Large intestine (tissue), 3 donors: ENCODE measurements at regions not wholly inside any gene's neighbourhood (a gene's known extent, or its start where the extent isn't known, plus 50 kb on each side); places are given as distances from the start of the nearest gene placed in this dataset.

Experiments
- DNase-seq, 2 donors: peaks; one replicate each; pipeline versions ENCODE4 v3.0.0 to v3.0.0-alpha.2; 2013
- H3K27ac ChIP-seq: one replicate; pipeline ENCODE4 v1.5.1; 2013; ENCODE audit warnings: low read length
- H3K27me3 ChIP-seq: 2 replicates; pipeline ENCODE4 v1.6.1; 2013; ENCODE audit warnings: low read length; ENCODE audit not compliant: control insufficient read depth, insufficient read depth
- H3K36me3 ChIP-seq: 2 replicates; pipeline ENCODE4 v1.6.1; 2013; ENCODE audit warnings: low read length; ENCODE audit not compliant: control insufficient read depth, insufficient read depth
- H3K4me1 ChIP-seq: one replicate; pipeline ENCODE4 v1.6.1; 2013; ENCODE audit warnings: low read length; ENCODE audit not compliant: control insufficient read depth, insufficient read depth
- H3K4me3 ChIP-seq: one replicate; pipeline ENCODE4 v1.5.1; 2013; ENCODE audit warnings: low read length
- H3K9me3 ChIP-seq: one replicate; pipeline ENCODE4 v1.6.1; 2013; ENCODE audit warnings: mild to moderate bottlenecking, low read depth, low read length, moderate library complexity; ENCODE audit not compliant: control insufficient read depth
- WGBS: methylation state at CpG from one replicate; pipeline ENCODE4 v1.1.5; 2013; ENCODE audit warnings: low lambda C conversion rate; ENCODE audit not compliant: insufficient coverage; 5-methylcytosine and 5-hydroxymethylcytosine counted together

DNA sequence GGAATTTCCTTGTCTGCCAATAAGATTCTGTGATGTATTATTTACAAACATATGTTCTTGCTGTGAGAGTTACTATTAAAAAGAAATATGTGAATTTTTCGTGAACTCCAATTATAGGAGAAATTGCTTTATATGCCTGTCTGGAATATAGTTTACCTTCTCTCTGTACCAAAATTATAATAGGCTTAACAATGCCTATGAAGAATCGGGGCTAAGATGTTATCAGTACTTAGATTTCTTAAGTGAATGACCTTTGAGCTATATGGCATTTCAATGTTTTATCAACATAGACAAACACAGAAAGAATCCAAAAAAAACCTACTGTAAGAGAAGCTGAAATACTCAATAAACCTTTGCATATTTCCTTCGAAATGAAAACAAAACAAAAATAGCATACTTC, 323.1 kb upstream of the ADAMTS5 start:
- H3K9me3 ChIP-seq = no peaks in the 10 kb centered on the region
- DNase-seq = no peak
- H3K36me3 ChIP-seq = no peaks in the 10 kb centered on the region
- no peak overlapping the region for H3K4me3 ChIP-seq
- H3K27me3 ChIP-seq = no peaks in the 10 kb centered on the region
- 49% methylated on average over 3 of the region's 3 CpGs for WGBS
- H3K27ac ChIP-seq = no peak overlapping the region
- H3K4me1 ChIP-seq = no peaks in the 10 kb centered on the region

DNA sequence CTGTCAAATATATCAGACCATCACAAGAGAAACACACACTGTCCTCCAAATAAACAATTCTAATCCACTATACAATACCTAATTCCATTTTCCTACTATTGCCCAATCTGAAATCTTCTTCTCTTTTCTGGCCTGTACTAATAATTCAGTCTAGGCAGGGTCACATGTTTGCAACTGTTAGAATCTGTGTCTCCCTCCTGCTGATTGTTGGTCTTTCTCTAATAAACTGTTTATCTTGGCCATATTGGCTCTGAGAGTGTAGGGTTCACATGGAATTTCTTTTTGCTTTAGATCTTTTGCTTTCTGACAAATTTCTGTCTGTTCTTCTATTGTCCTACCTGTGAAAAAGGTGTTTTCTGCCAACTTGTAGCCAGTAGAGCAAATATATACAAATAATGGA, 319.9 kb upstream of the ADAMTS5 start:
- H3K27ac ChIP-seq = no peak overlapping the region
- H3K27me3 ChIP-seq = no peaks in the 10 kb centered on the region
- H3K4me1 ChIP-seq = no peaks in the 10 kb centered on the region
- no peak for DNase-seq
- no peaks in the 10 kb centered on the region for H3K9me3 ChIP-seq
- no peaks in the 10 kb centered on the region for H3K36me3 ChIP-seq
- no peak overlapping the region for H3K4me3 ChIP-seq

DNA sequence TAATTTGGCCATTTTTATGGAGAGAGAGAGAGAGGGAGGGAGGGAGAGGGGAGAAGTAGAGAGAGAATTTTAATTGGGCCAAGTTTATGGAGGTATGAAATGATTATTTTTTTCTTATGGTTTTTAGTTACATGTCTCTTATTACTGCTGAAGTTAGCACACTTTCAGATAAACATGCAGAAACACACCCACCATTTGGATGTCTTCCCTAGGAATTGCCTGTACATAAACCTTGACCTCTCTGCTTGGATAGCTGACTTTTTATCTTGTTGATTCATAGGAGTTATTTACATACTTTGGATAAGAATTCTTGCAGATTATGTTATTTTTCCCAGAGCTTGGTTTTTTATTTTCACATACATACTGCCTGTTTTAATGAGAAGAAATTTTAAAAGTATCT, 310.2 kb upstream of the ADAMTS5 start:
- Histone ChIP-seq H3K36me3 (no peaks in the 10 kb centered on the region), H3K27me3 (no peaks in the 10 kb centered on the region), H3K4me1 (no peaks in the 10 kb centered on the region), H3K27ac (no peak overlapping the region), H3K4me3 (no peak overlapping the region), H3K9me3 (peaks cover 3% of the 10 kb centered on the region)
- peak in 1 of 2 donors; percentile 8 for DNase-seq

- no peak for DNase-seq
- H3K36me3 ChIP-seq = no peaks in the 10 kb centered on the region
- no peaks in the 10 kb centered on the region for H3K4me1 ChIP-seq
- WGBS = no CpG with 5 or more reads among the region's 1 CpG
- H3K27me3 ChIP-seq = no peaks in the 10 kb centered on the region
- no peak overlapping the region for H3K27ac ChIP-seq
- H3K9me3 ChIP-seq = peaks cover 3% of the 10 kb centered on the region
- no peak overlapping the region for H3K4me3 ChIP-seq
These were observed 308.5 kb upstream of the ADAMTS5 start for GRCh38 chr21:27275294-27275927.

- Histone ChIP-seq H3K27ac (no peak overlapping the region), H3K27me3 (no peaks in the 10 kb centered on the region), H3K4me1 (no peaks in the 10 kb centered on the region), H3K4me3 (no peak overlapping the region), H3K9me3 (no peaks in the 10 kb centered on the region), H3K36me3 (no peaks in the 10 kb centered on the region)
- DNase-seq = no peak
These were observed 302.8 kb upstream of the ADAMTS5 start for GRCh38 chr21:27269644-27270043.

- Histone ChIP-seq H3K27ac (no peak overlapping the region), H3K9me3 (no peaks in the 10 kb centered on the region), H3K36me3 (no peaks in the 10 kb centered on the region), H3K4me3 (no peak overlapping the region), H3K27me3 (no peaks in the 10 kb centered on the region), H3K4me1 (no peaks in the 10 kb centered on the region)
- no CpG with 5 or more reads among the region's 2 CpGs for WGBS
- no peak for DNase-seq
These were observed 301.4 kb upstream of the ADAMTS5 start for GRCh38 chr21:27268290-27268689.

GRCh38 chr21:27265949-27266348, 299.1 kb upstream of the ADAMTS5 start:
- 86% methylated on average over 1 of the region's 2 CpGs for WGBS
- DNase-seq = no peak
- H3K4me1 ChIP-seq = no peaks in the 10 kb centered on the region

GRCh38 chr21:27265492-27265891, 298.6 kb upstream of the ADAMTS5 start:
- no peaks in the 10 kb centered on the region for H3K9me3 ChIP-seq
- H3K4me1 ChIP-seq = no peaks in the 10 kb centered on the region
- no peak for DNase-seq
- no peak overlapping the region for H3K4me3 ChIP-seq
- no peak overlapping the region for H3K27ac ChIP-seq
- H3K36me3 ChIP-seq = no peaks in the 10 kb centered on the region
- no peaks in the 10 kb centered on the region for H3K27me3 ChIP-seq
- 91% methylated on average over 1 of the region's 1 CpG for WGBS

More at GRCh38 chr21:27265949-27266348, 299.1 kb upstream of the ADAMTS5 start:
- H3K27ac ChIP-seq = no peak overlapping the region
- no peaks in the 10 kb centered on the region for H3K9me3 ChIP-seq
- H3K27me3 ChIP-seq = no peaks in the 10 kb centered on the region
- H3K36me3 ChIP-seq = no peaks in the 10 kb centered on the region
- no peak overlapping the region for H3K4me3 ChIP-seq

DNA sequence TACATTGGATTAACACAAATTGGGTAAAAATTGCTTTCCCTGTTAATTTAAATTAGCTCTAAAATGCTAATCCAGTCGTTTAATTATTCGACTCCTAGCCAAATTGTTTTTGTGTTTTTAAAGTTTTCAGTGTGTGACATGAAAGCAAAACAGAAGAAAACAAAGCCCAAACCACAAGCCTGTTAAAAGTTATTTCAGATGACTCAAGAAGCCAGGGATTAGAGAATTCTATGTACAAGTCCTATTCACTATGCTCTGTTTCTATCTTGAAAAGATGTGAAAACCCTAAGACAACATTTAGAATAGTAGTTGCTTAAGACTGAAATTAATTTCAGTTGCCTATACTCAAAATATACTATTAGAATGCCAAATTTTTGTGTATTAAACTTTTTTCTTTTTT, 294.8 kb upstream of the ADAMTS5 start:
- no peak overlapping the region for H3K27ac ChIP-seq
- H3K4me3 ChIP-seq = no peak overlapping the region
- no peak for DNase-seq
- H3K27me3 ChIP-seq = no peaks in the 10 kb centered on the region
- no peaks in the 10 kb centered on the region for H3K9me3 ChIP-seq
- H3K4me1 ChIP-seq = no peaks in the 10 kb centered on the region
- WGBS = no CpG with 5 or more reads among the region's 2 CpGs
- no peaks in the 10 kb centered on the region for H3K36me3 ChIP-seq

GRCh38 chr21:27260728-27261127, 293.8 kb upstream of the ADAMTS5 start:
- H3K27me3 ChIP-seq = no peaks in the 10 kb centered on the region
- no peaks in the 10 kb centered on the region for H3K36me3 ChIP-seq
- H3K27ac ChIP-seq = no peak overlapping the region
- H3K9me3 ChIP-seq = no peaks in the 10 kb centered on the region
- DNase-seq = no peak
- no peaks in the 10 kb centered on the region for H3K4me1 ChIP-seq
- H3K4me3 ChIP-seq = no peak overlapping the region
- 93% methylated on average over 2 of the region's 2 CpGs for WGBS

DNA sequence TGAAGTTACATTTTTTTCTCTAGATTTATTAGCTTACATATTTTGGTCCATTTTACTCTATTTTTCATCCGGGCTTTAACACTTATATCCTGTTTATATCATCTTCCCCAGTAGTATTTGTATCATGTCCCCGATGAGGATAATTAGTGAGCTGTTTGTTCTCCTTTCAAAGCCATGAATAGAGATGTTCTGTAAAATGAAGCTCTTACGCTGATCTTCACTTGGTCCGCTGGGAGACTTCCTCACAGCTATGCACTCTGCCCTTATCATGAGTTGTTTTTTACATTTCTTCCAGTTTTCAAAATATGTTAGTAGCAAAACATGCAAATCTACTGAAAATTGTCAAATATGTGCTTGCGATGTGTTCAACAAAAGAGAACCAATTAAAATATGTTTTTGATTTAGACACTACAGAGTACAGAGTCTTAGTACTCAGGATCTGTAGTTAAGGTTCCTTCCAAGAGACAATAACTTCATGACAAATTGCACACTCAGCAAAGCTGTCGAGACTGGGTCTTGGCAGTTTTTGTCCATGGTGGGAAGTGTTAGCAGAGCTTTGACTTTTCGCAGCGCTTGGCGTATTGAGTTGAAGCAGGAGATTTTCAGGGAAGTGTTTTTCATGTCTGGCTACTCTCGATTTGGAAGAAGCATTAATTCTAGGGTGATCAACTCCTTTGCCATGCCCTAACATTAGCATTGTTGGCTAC, 292.0 kb upstream of the ADAMTS5 start:
- no peaks in the 10 kb centered on the region for H3K4me1 ChIP-seq
- 87% methylated on average over 3 of the region's 10 CpGs for WGBS
- no peak overlapping the region for H3K4me3 ChIP-seq
- H3K27ac ChIP-seq = no peak overlapping the region
- H3K27me3 ChIP-seq = no peaks in the 10 kb centered on the region
- DNase-seq = no peak
- no peaks in the 10 kb centered on the region for H3K9me3 ChIP-seq
- H3K36me3 ChIP-seq = no peaks in the 10 kb centered on the region
